Keratinocyte (primary cell): ENCODE measurements at regions not wholly inside any gene's neighbourhood (a gene's known extent, or its start where the extent isn't known, plus 50 kb on each side); places are given as distances from the start of the nearest gene placed in this dataset.

Source experiments
- CTCF ChIP-seq, 3 experiments: IDR thresholded peaks in 1 of 3; conservative IDR thresholded peaks in 1 of 3; optimal IDR thresholded peaks in 1 of 3; 2 replicates in 2 of 3; 3 replicates in 1 of 3; pipeline versions ENCODE3 to v1.5.1; 2011; ENCODE audit warnings: low read length in 3 of 3, mild to moderate bottlenecking in 3 of 3, moderate library complexity in 2 of 3, control low read depth in 1 of 3, inconsistent platforms in 1 of 3; ENCODE audit not compliant: insufficient read depth in 2 of 3; ENCODE audit errors: extremely low read depth in 1 of 3
- EZH2 ChIP-seq: IDR thresholded peaks from one replicate; pipeline ENCODE4 v1.6.1; 2012; ENCODE audit warnings: inconsistent platforms, mild to moderate bottlenecking, low read length, moderate library complexity

- TF ChIP-seq CTCF (optimal IDR thresholded peaks at IDR 0.05 in 1 of 3, IDR thresholded peaks at IDR 0.05 in 1 of 3, conservative IDR thresholded peaks at IDR 0.05 in 1 of 3; ENCODE audit: extremely low read depth in 1 of 3, insufficient read depth in 2 of 3, low read length in 3 of 3): no peak
- TF ChIP-seq EZH2: no peak
Measured at GRCh38 chr6:125446011-125446410, 144.2 kb upstream of the HDDC2 start.
